Caco-2 (cell line): ENCODE measurements at regions not wholly inside any gene's neighbourhood (a gene's known extent, or its start where the extent isn't known, plus 50 kb on each side); places are given as distances from the start of the nearest gene placed in this dataset.

ENCODE experiments used
- BruUV-seq: library from RNA; stranded (reverse); fragments of 400-500 nt; replicated peaks from 2 replicates; lab custom pipeline; 2021; lab: Mats Ljungman, UMichigan
- CTCF ChIA-PET: fragments of 300-600 bp; sonication (Branson Sonifier 250); formaldehyde crosslinking; loops from one replicate; lab custom pipeline; 2022; ENCODE audit warnings: antibody characterized with exemption; lab: Charles Lee
- POLR2A ChIA-PET: fragments of 300-600 bp; sonication (Branson Sonifier 250); formaldehyde crosslinking; loops from one replicate; lab custom pipeline; 2022; ENCODE audit warnings: antibody characterized with exemption; lab: Charles Lee
- DNase-seq, 2 experiments: peaks; one replicate each; pipeline versions ENCODE4 v3.0.0 to v3.0.0-alpha.2; 2020 to 2022
- H3K27me3 ChIP-seq: replicated peaks from 2 replicates; pipeline ENCODE4 v1.6.0; 2011; ENCODE audit warnings: low read length; ENCODE audit not compliant: control insufficient read depth, insufficient read depth
- H3K36me3 ChIP-seq: 2 replicates; pipeline ENCODE4 v1.5.1; 2011; ENCODE audit warnings: low read length; ENCODE audit not compliant: control insufficient read depth, insufficient read depth
- H3K4me1 ChIP-seq: fragments of 250-450 bp; sonication (Bioruptor Pico); 2 replicates; pipeline ENCODE4 v1.5.1; 2020; ENCODE audit warnings: mild to moderate bottlenecking
- H3K4me3 ChIP-seq: 2 replicates; pipeline ENCODE4 v1.5.1; 2011; ENCODE audit warnings: low read depth, mild to moderate bottlenecking, control low read depth, low read length
- H3K9me3 ChIP-seq: fragments of 250-450 bp; sonication (Bioruptor Pico); 2 replicates; pipeline ENCODE4 v1.5.1; 2020; ENCODE audit warnings: mild to moderate bottlenecking, moderate library complexity
- H3K27ac Mint-ChIP-seq: one replicate; pipeline ENCODE4 v1.8.0; 2022; ENCODE audit warnings: mixed read lengths; ENCODE audit not compliant: unreplicated experiment
- H3K27me3 Mint-ChIP-seq: one replicate; pipeline ENCODE4 v1.8.0; 2022; ENCODE audit warnings: mixed read lengths; ENCODE audit not compliant: insufficient read depth, unreplicated experiment
- H3K36me3 Mint-ChIP-seq: one replicate; pipeline ENCODE4 v1.8.0; 2022; ENCODE audit warnings: mild to moderate bottlenecking, mixed read lengths; ENCODE audit not compliant: insufficient read depth, unreplicated experiment
- H3K4me1 Mint-ChIP-seq: one replicate; pipeline ENCODE4 v1.8.0; 2022; ENCODE audit warnings: low read depth, mixed read lengths; ENCODE audit not compliant: unreplicated experiment
- H3K4me3 Mint-ChIP-seq: one replicate; pipeline ENCODE4 v1.8.0; 2022; ENCODE audit warnings: mild to moderate bottlenecking, moderate library complexity, mixed read lengths; ENCODE audit not compliant: unreplicated experiment
- H3K9me3 Mint-ChIP-seq: one replicate; pipeline ENCODE4 v1.8.0; 2022; ENCODE audit warnings: mixed read lengths; ENCODE audit not compliant: unreplicated experiment
- CTCF ChIP-seq, 2 experiments: fragments of 200-600 bp in 1 of 2; IDR thresholded peaks; 1 replicate in 1 of 2; 2 replicates in 1 of 2; pipeline versions ENCODE4 v1.5.1 to v1.8.0; 2011 to 2022; ENCODE audit warnings: antibody characterized with exemption in 1 of 2, control low read depth in 1 of 2, inconsistent platforms in 1 of 2, low read depth in 1 of 2, low read length in 1 of 2, mild to moderate bottlenecking in 1 of 2, moderate library complexity in 1 of 2; ENCODE audit not compliant: insufficient read depth in 1 of 2, severe bottlenecking in 1 of 2, unreplicated experiment in 1 of 2
- intact Hi-C: fragments of 100-400 bp; cut with micrococcal nuclease; formaldehyde crosslinking; loops from one replicate; pipeline ENCODE4 v1.10.0; 2022; ENCODE audit not compliant: unreplicated experiment

DNA sequence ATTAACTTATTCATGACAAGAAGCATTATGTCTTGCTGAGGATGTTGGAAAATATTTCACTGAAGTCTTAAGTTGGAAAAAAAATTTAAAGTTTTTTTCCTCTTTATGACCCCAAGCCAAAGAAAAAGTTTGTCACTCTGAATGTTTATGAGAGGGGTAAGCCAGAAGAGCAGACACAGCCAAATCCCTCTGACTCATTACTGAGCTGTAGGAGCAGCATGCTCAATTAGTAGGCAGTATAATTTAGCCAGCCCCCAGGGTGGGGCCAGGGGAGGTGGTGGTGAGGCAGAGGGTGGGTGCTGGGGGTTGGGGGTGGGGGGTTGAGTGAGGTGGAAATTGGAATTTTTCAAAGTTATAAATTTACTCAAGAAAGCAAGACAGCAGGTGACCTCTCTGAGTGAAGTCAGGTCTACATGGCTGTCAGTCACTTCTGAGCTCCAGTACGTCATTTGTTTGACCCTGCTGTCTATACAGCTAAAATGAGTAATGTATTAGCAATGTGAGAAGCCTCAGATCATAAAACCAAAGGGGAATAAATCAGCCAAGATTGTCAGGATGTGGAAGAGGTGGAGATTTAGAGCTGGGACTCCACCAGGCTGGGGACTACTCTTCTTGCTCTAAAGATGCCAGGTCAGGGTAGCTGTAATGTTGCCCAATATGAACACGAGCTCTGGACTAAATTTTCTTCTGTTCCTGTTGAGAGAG is 98.8 kb upstream of the NDP start:
- no peak overlapping the region for H3K27ac Mint-ChIP-seq
- no peaks in the 10 kb centered on the region for H3K9me3 ChIP-seq
- no peaks in the 10 kb centered on the region for H3K9me3 Mint-ChIP-seq
- H3K4me1 ChIP-seq, result no peaks in the 10 kb centered on the region
- intact Hi-C loops, result no loop called here
- DNase-seq, result no peak
- ChIA-PET POLR2A (interaction anchor here (0.6 kb wide), 1 partner anchor 114 kb away, joined by 3 read pairs; no protein-coding TSS in a partner anchor), CTCF (no interaction called here)
- H3K27me3 Mint-ChIP-seq, result peaks cover 3% of the 10 kb centered on the region
- BruUV-seq, result no TSS peak
- no peaks in the 10 kb centered on the region for H3K4me1 Mint-ChIP-seq
- no peaks in the 10 kb centered on the region for H3K27me3 ChIP-seq
- no peak overlapping the region for H3K4me3 Mint-ChIP-seq
- H3K36me3 ChIP-seq, result no peaks in the 10 kb centered on the region
- TF ChIP-seq CTCF (IDR thresholded peaks at IDR 0.05; ENCODE audit: insufficient read depth in 1 of 2, low read depth in 1 of 2, low read length in 1 of 2, severe bottlenecking in 1 of 2, unreplicated experiment in 1 of 2), result no peak
- no peak overlapping the region for H3K4me3 ChIP-seq
- no peaks in the 10 kb centered on the region for H3K36me3 Mint-ChIP-seq

GRCh38 chrX:44071070-44071645 is 98.0 kb upstream of the NDP start:
- ChIA-PET CTCF (no interaction called here), POLR2A (no interaction called here)
- H3K27ac Mint-ChIP-seq, result no peak overlapping the region
- Histone ChIP-seq H3K4me3 (no peak overlapping the region), H3K4me1 (no peaks in the 10 kb centered on the region), H3K36me3 (no peaks in the 10 kb centered on the region), H3K9me3 (no peaks in the 10 kb centered on the region), H3K27me3 (no peaks in the 10 kb centered on the region)
- H3K4me1 Mint-ChIP-seq, result no peaks in the 10 kb centered on the region
- H3K27me3 Mint-ChIP-seq, result peaks cover 3% of the 10 kb centered on the region
- H3K9me3 Mint-ChIP-seq, result no peaks in the 10 kb centered on the region
- intact Hi-C loops, result no loop called here
- DNase-seq, result no peak
- H3K36me3 Mint-ChIP-seq, result no peaks in the 10 kb centered on the region
- no TSS peak for BruUV-seq
- TF ChIP-seq CTCF (IDR thresholded peaks at IDR 0.05; ENCODE audit: insufficient read depth in 1 of 2, low read depth in 1 of 2, low read length in 1 of 2, severe bottlenecking in 1 of 2, unreplicated experiment in 1 of 2), result no peak
- no peak overlapping the region for H3K4me3 Mint-ChIP-seq

DNA sequence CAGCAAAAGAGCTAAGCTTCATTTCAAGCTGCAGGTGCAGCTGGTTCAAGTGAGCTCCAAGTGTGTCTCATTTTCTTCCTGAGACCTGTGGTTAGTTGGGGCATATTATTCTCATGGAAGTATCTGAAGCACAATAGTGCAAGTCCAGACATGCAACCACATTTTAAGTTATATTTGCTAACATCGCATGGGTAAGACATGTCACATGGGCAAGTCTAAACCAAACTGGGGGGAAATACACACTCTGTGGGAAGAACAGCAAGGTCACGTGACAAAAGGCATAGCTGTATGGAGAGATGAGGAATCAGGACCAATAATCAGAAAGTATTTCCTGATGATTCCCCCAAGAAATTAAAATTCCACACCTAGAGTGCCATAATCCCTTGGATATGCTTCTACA is 94.9 kb upstream of the NDP start:
- Mint-ChIP-seq H3K36me3 (no peaks in the 10 kb centered on the region), H3K4me3 (no peak overlapping the region), H3K4me1 (no peaks in the 10 kb centered on the region), H3K27ac (no peak overlapping the region), H3K9me3 (no peaks in the 10 kb centered on the region), H3K27me3 (no peaks in the 10 kb centered on the region)
- ChIA-PET POLR2A (no interaction called here), CTCF (no interaction called here)
- BruUV-seq, result no TSS peak
- TF ChIP-seq CTCF (IDR thresholded peaks at IDR 0.05; ENCODE audit: insufficient read depth in 1 of 2, low read depth in 1 of 2, low read length in 1 of 2, severe bottlenecking in 1 of 2, unreplicated experiment in 1 of 2), result no peak
- Histone ChIP-seq H3K9me3 (no peaks in the 10 kb centered on the region), H3K36me3 (no peaks in the 10 kb centered on the region), H3K27me3 (no peaks in the 10 kb centered on the region), H3K4me1 (no peaks in the 10 kb centered on the region), H3K4me3 (no peak overlapping the region)
- no peak for DNase-seq
- intact Hi-C loops, result no loop called here
